MM.1S (cell line): ENCODE measurements at regions not wholly inside any gene's neighbourhood (a gene's known extent, or its start where the extent isn't known, plus 50 kb on each side); places are given as distances from the start of the nearest gene placed in this dataset.

ENCODE experiments used
- DNase-seq: peaks from one replicate; pipeline ENCODE4 v3.0.0-alpha.2; 2015
- H2AFZ ChIP-seq: fragments of 300-600 bp; sonication (generic); 2 replicates; pipeline ENCODE4 v1.6.0; 2016; ENCODE audit warnings: antibody characterized with exemption, low read length
- H3F3A ChIP-seq: fragments of 300-600 bp; sonication (generic); 2 replicates; pipeline ENCODE4 v1.6.1; 2016; ENCODE audit warnings: mild to moderate bottlenecking, antibody characterized with exemption, low read length, moderate library complexity, mixed read lengths; ENCODE audit not compliant: insufficient read depth
- H3K27ac ChIP-seq: fragments of 300-600 bp; sonication (generic); 2 replicates; pipeline ENCODE4 v1.5.1; 2016; ENCODE audit warnings: mild to moderate bottlenecking, low read length
- H3K27me3 ChIP-seq: fragments of 300-600 bp; sonication (generic); replicated peaks from 2 replicates; pipeline ENCODE4 v1.6.0; 2016; ENCODE audit warnings: low read length; ENCODE audit not compliant: insufficient read depth
- H3K36me3 ChIP-seq: fragments of 300-600 bp; sonication (generic); replicated peaks from 2 replicates; pipeline ENCODE4 v1.6.1; 2016; ENCODE audit warnings: mild to moderate bottlenecking, low read length, mixed read lengths; ENCODE audit not compliant: insufficient read depth
- H3K4me1 ChIP-seq: fragments of 300-600 bp; sonication (generic); 2 replicates; pipeline ENCODE4 v1.6.1; 2016; ENCODE audit warnings: low read length, mixed read lengths
- H3K4me2 ChIP-seq: fragments of 300-600 bp; sonication (generic); 2 replicates; pipeline ENCODE4 v1.6.0; 2016; ENCODE audit warnings: low read depth, low read length
- H3K4me3 ChIP-seq: fragments of 300-600 bp; sonication (generic); 2 replicates; pipeline ENCODE4 v1.5.1; 2016; ENCODE audit warnings: low read length, mixed read lengths
- H3K79me2 ChIP-seq: fragments of 300-600 bp; sonication (generic); 2 replicates; pipeline ENCODE4 v1.6.1; 2016; ENCODE audit warnings: mixed run types, low read length, mixed read lengths
- H3K9ac ChIP-seq: fragments of 300-600 bp; sonication (generic); 2 replicates; pipeline ENCODE4 v1.6.1; 2016; ENCODE audit warnings: low read length, mixed read lengths
- H3K9me2 ChIP-seq: fragments of 300-600 bp; sonication (generic); replicated peaks from 2 replicates; pipeline ENCODE4 v1.6.1; 2016; ENCODE audit warnings: mild to moderate bottlenecking, low read length, mixed read lengths; ENCODE audit not compliant: insufficient read depth
- H3K9me3 ChIP-seq: fragments of 300-600 bp; sonication (generic); replicated peaks from 2 replicates; pipeline ENCODE4 v1.6.1; 2016; ENCODE audit warnings: mild to moderate bottlenecking, low read length, mixed read lengths; ENCODE audit not compliant: insufficient read depth
- H4K20me1 ChIP-seq: fragments of 300-600 bp; sonication (generic); 2 replicates; pipeline ENCODE4 v1.6.1; 2016; ENCODE audit warnings: mild to moderate bottlenecking, low read length, moderate library complexity, mixed read lengths; ENCODE audit not compliant: insufficient read depth
- EZH2 ChIP-seq: fragments of 300-600 bp; sonication (generic); optimal IDR thresholded peaks from 2 replicates; pipeline ENCODE3; 2017; ENCODE audit warnings: low read depth, mild to moderate bottlenecking, antibody characterized with exemption, low read length, mixed read lengths
- EZH2phosphoT487 ChIP-seq: fragments of 300-600 bp; sonication (generic); IDR thresholded peaks from 2 replicates; pipeline ENCODE4 v1.6.1; 2018; ENCODE audit warnings: antibody characterized with exemption, low read length
- TF ChIP-seq, protein P1 (sequence below): fragments of 300-600 bp; sonication (generic); IDR thresholded peaks from 2 replicates; pipeline ENCODE4 v1.5.1; 2016; ENCODE audit warnings: antibody characterized with exemption, low read length, mixed read lengths

DNA sequence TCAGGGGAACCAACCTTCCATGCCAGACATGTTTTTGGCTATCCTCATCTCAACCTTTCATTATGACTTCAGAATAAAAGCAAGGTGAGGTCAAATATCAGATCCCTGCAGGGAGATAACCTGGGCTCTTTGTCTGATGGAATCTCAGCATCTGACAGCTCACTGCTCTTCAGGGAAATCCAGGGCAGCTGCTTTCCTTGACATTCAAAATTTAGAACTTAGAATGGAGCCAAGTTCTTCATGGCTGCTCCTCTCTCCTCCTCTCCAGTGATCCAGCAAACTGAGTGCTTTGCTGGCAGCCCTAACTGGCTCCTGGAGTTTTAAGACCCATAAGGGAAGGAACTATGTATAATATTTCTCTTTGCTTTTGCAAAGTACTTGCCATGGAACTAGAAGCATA, 716.3 kb downstream of the TSN start:
- H4K20me1 ChIP-seq: no peaks in the 10 kb centered on the region
- H3K27me3 ChIP-seq: no peaks in the 10 kb centered on the region
- no peaks in the 10 kb centered on the region for H3K79me2 ChIP-seq
- no peaks in the 10 kb centered on the region for H3K9me2 ChIP-seq
- no peak overlapping the region for H3K4me2 ChIP-seq
- no peaks in the 10 kb centered on the region for H3K4me1 ChIP-seq
- no peak overlapping the region for H3K9ac ChIP-seq
- H3K4me3 ChIP-seq: no peak overlapping the region
- no peak for TF ChIP-seq EZH2
- no peak for TF ChIP-seq EZH2phosphoT487
- no peaks in the 10 kb centered on the region for H3K36me3 ChIP-seq
- no peaks in the 10 kb centered on the region for H3F3A ChIP-seq
- no peak overlapping the region for H3K27ac ChIP-seq
- no peaks in the 10 kb centered on the region for H3K9me3 ChIP-seq
- no peak overlapping the region for H2AFZ ChIP-seq
- no peak for DNase-seq

DNA sequence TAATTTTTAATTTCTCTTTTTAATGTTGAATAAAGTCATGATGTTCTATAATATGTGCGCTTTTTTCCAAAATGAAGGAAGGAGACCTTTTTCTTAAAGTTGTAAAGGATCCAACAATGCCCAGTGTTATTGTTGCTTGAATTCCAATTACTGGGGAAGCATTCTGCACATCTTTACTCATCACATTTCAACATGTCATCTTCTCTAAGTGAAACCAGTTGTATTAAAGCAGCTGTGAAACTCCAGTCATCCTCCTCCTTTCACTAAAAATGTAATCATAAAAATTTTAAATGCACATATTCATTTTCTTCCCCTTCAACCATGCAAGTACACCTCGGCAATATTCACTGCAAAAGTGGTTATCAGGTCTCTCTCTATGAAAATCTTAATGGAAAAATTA, 722.7 kb downstream of the TSN start:
- Histone ChIP-seq H3K9me3 (no peaks in the 10 kb centered on the region), H3K4me2 (no peak overlapping the region), H4K20me1 (no peaks in the 10 kb centered on the region), H3K79me2 (no peaks in the 10 kb centered on the region), H3K36me3 (no peaks in the 10 kb centered on the region), H3K27me3 (no peaks in the 10 kb centered on the region), H3K27ac (no peak overlapping the region), H3K4me1 (no peaks in the 10 kb centered on the region), H3K9me2 (no peaks in the 10 kb centered on the region), H2AFZ (no peak overlapping the region), H3F3A (no peaks in the 10 kb centered on the region), H3K9ac (no peak overlapping the region), H3K4me3 (no peak overlapping the region)
- TF ChIP-seq EZH2 (no peak), EZH2phosphoT487 (no peak)
- TF ChIP-seq, protein P1, sequence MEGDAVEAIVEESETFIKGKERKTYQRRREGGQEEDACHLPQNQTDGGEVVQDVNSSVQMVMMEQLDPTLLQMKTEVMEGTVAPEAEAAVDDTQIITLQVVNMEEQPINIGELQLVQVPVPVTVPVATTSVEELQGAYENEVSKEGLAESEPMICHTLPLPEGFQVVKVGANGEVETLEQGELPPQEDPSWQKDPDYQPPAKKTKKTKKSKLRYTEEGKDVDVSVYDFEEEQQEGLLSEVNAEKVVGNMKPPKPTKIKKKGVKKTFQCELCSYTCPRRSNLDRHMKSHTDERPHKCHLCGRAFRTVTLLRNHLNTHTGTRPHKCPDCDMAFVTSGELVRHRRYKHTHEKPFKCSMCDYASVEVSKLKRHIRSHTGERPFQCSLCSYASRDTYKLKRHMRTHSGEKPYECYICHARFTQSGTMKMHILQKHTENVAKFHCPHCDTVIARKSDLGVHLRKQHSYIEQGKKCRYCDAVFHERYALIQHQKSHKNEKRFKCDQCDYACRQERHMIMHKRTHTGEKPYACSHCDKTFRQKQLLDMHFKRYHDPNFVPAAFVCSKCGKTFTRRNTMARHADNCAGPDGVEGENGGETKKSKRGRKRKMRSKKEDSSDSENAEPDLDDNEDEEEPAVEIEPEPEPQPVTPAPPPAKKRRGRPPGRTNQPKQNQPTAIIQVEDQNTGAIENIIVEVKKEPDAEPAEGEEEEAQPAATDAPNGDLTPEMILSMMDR: no peak
- DNase-seq: no peak

DNA sequence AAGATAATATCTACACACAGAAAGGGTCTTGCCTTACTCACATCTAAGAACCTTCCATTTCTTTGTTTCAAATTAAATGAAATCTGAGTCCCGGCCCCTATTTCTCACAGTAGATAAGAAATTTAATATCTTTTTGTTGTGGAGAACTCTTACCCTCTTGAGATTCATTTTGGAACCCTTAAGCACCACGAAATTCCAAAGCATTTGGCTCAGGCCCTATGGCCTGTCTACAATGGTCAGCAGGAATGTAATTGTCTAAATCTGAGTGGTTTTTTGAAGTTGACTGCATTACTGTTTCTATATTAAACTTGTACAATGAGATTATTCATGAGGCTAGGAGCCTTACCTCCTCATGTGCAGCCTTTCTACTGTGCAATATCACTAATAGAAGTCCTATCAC, 723.3 kb downstream of the TSN start:
- no peaks in the 10 kb centered on the region for H3K79me2 ChIP-seq
- no peak overlapping the region for H2AFZ ChIP-seq
- no peaks in the 10 kb centered on the region for H3K9me2 ChIP-seq
- H3K9me3 ChIP-seq: no peaks in the 10 kb centered on the region
- no peak overlapping the region for H3K27ac ChIP-seq
- no peak for TF ChIP-seq EZH2phosphoT487
- no peak for TF ChIP-seq EZH2
- TF ChIP-seq, protein P1: no peak
- H3K4me3 ChIP-seq: no peak overlapping the region
- no peak overlapping the region for H3K4me2 ChIP-seq
- no peaks in the 10 kb centered on the region for H4K20me1 ChIP-seq
- H3K4me1 ChIP-seq: no peaks in the 10 kb centered on the region
- no peaks in the 10 kb centered on the region for H3K27me3 ChIP-seq
- no peaks in the 10 kb centered on the region for H3F3A ChIP-seq
- no peaks in the 10 kb centered on the region for H3K36me3 ChIP-seq
- no peak overlapping the region for H3K9ac ChIP-seq
- DNase-seq: no peak

DNA sequence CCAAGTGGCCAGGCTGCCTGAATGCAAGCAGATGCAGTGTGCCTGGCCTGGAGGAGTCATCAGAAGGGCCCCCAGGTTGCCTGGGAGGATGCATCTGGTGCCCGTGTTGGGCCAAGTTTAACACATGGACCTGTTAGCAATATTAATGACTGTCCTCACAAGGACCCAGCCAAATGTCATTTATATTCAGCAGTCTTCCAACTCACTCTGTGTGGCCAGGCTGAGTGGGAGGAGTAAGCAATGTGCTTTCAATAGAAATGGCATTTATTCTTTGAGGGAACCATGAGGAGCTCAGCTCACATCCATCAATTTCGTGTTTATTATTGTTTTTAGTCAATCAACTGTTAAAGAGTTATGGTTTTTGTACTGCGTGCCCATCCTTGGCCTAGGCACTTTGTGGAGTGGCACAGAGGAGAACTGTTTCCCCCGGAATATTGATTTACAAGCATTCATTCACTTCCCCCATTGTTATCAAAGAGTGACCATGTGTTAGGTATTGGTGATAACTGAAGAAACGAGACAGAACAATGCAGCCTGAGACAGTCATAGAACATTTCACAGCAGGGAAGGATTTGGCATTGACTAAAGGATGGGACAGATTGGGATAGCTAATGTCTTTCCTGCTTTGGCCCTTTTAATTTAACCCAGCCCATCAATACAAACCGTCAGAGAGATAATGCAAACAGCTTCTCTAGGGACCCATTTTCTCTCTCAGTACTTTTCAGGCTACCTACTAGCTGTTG, 725.2 kb downstream of the TSN start:
- no peak overlapping the region for H3K27ac ChIP-seq
- H3F3A ChIP-seq: no peaks in the 10 kb centered on the region
- H3K4me3 ChIP-seq: no peak overlapping the region
- no peak overlapping the region for H2AFZ ChIP-seq
- H4K20me1 ChIP-seq: no peaks in the 10 kb centered on the region
- no peak for TF ChIP-seq EZH2
- TF ChIP-seq, protein P1: no peak
- H3K4me1 ChIP-seq: no peaks in the 10 kb centered on the region
- H3K4me2 ChIP-seq: no peak overlapping the region
- H3K79me2 ChIP-seq: no peaks in the 10 kb centered on the region
- no peak for DNase-seq
- no peaks in the 10 kb centered on the region for H3K36me3 ChIP-seq
- H3K27me3 ChIP-seq: no peaks in the 10 kb centered on the region
- no peaks in the 10 kb centered on the region for H3K9me3 ChIP-seq
- no peak overlapping the region for H3K9ac ChIP-seq
- H3K9me2 ChIP-seq: no peaks in the 10 kb centered on the region
